HL-60 (cell line): ENCODE measurements at regions not wholly inside any gene's neighbourhood (a gene's known extent, or its start where the extent isn't known, plus 50 kb on each side); places are given as distances from the start of the nearest gene placed in this dataset.

Source experiments
- DNase-seq, 2 experiments: peaks; one replicate each; pipeline ENCODE4 v3.0.0-alpha.2; 2010 to 2020; ENCODE audit warnings: low read depth in 1 of 2, low spot score in 1 of 2
- H3K27ac ChIP-seq: fragments of 250-450 bp; sonication (Bioruptor Pico); replicated peaks from 2 replicates; pipeline ENCODE4 v1.5.1; 2020; ENCODE audit warnings: mild to moderate bottlenecking, moderate library complexity
- H3K27me3 ChIP-seq: fragments of 250-450 bp; sonication (Bioruptor Pico); 2 replicates; pipeline ENCODE4 v1.5.1; 2021; ENCODE audit warnings: mild to moderate bottlenecking, moderate library complexity; ENCODE audit not compliant: insufficient read depth, poor library complexity, severe bottlenecking
- H3K4me3 ChIP-seq: replicated peaks from 2 replicates; pipeline ENCODE4 v1.5.1; 2011; ENCODE audit warnings: mild to moderate bottlenecking, control low read depth, low read length; ENCODE audit not compliant: insufficient read depth
- CTCF ChIP-seq: IDR thresholded peaks from one replicate; pipeline ENCODE4 v1.5.1; 2011; ENCODE audit warnings: low read length, control low read depth, inconsistent platforms; ENCODE audit not compliant: insufficient read depth
- GABPA ChIP-seq: IDR thresholded peaks from 2 replicates; pipeline ENCODE4 v1.6.1; 2012; ENCODE audit warnings: low read depth
- POLR2AphosphoS5 ChIP-seq: IDR thresholded peaks from 2 replicates; pipeline ENCODE4 v1.6.1; 2012; ENCODE audit warnings: low read depth
- REST ChIP-seq: IDR thresholded peaks from 2 replicates; pipeline ENCODE4 v1.6.1; 2012; ENCODE audit warnings: low read depth; ENCODE audit not compliant: insufficient replicate concordance
- SPI1 ChIP-seq: IDR thresholded peaks from 2 replicates; pipeline ENCODE4 v1.6.1; 2012; ENCODE audit warnings: low read depth, mild to moderate bottlenecking, borderline replicate concordance

GRCh38 chr7:1362301-1362700 lies 97.0 kb downstream of the MICALL2 start:
- TF ChIP-seq CTCF (no peak), SPI1 (no peak), POLR2AphosphoS5 (no peak), GABPA (no peak), REST (no peak)
- no peak for DNase-seq
- peaks cover 16% of the 10 kb centered on the region for H3K27me3 ChIP-seq
- H3K27ac ChIP-seq = no peak overlapping the region
- no peak overlapping the region for H3K4me3 ChIP-seq

DNA sequence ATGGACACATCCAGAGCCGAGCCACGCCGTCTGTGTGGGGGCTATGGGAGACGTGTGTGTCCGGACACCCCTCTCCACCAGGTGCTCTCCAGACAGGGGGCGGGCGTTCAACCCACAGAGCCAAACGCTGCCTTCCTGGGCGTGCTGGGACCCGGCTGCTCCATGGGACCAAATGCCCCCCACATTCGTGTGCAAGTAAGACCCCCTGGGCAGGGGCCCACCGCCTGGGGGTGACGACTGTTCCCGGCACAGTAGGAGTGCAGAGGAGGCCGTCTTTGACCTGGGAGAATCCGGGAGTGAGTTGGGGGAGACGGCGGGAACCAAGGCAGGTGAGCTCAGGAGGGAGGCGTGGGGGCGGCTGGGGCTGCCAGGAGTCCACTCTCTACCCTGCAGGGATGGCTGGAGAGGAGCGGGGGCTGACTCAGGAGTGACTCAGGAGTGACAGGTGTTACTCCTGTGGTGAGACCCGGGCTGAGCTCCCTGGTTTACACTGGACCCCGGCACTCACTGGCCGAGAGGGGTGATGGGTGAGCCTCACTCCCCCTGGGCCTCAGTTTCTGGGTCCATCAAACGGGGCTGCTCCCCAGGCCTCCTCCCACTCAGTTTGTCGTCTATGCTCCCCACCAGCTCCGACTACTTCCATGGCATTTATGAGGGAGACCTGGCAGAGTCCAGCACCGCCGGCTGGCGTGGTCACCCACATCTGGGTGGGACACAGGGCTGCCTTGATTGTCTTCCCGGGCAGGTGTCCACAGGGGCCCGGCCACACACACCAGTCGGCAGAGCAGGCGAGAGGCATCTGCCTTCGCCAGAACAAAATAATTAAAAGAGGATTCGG lies 95.0 kb downstream of the MICALL2 start:
- H3K4me3 ChIP-seq = no peak overlapping the region
- peaks cover 24% of the 10 kb centered on the region for H3K27me3 ChIP-seq
- TF ChIP-seq CTCF (no peak), GABPA (no peak), REST (no peak), POLR2AphosphoS5 (no peak), SPI1 (no peak)
- DNase-seq = no peak
- H3K27ac ChIP-seq = no peak overlapping the region

GRCh38 chr7:1364906-1365570 lies 94.2 kb downstream of the MICALL2 start:
- peaks cover 24% of the 10 kb centered on the region for H3K27me3 ChIP-seq
- H3K27ac ChIP-seq = no peak overlapping the region
- no peak for DNase-seq
- no peak overlapping the region for H3K4me3 ChIP-seq
- TF ChIP-seq CTCF (no peak), SPI1 (no peak), GABPA (no peak), REST (no peak), POLR2AphosphoS5 (no peak)
